Smooth muscle cell (in vitro differentiated cells): ENCODE measurements at regions not wholly inside any gene's neighbourhood (a gene's known extent, or its start where the extent isn't known, plus 50 kb on each side); places are given as distances from the start of the nearest gene placed in this dataset.

Experiments
- DNase-seq: peaks from one replicate; lab custom pipeline; 2025; ENCODE audit not compliant: unreplicated experiment; lab: John Stamatoyannopoulos, UW
- H2AFZ ChIP-seq: fragments of 200-600 bp; sonication (generic); 2 replicates; pipeline ENCODE4 v1.6.0; 2016; ENCODE audit warnings: antibody characterized with exemption, low read depth, mild to moderate bottlenecking
- H3F3A ChIP-seq: fragments of 200-600 bp; sonication (generic); 2 replicates; pipeline ENCODE4 v1.6.0; 2017; ENCODE audit warnings: antibody characterized with exemption, low read depth
- H3K27ac ChIP-seq: fragments of 200-600 bp; sonication (generic); 2 replicates; pipeline ENCODE4 v1.5.1; 2016; ENCODE audit warnings: low read depth, mild to moderate bottlenecking
- H3K27me3 ChIP-seq: fragments of 200-600 bp; sonication (generic); 2 replicates; pipeline ENCODE4 v1.6.1; 2016; ENCODE audit warnings: low read depth, mild to moderate bottlenecking
- H3K36me3 ChIP-seq: fragments of 200-600 bp; sonication (generic); 2 replicates; pipeline ENCODE4 v1.5.1; 2016; ENCODE audit warnings: low read depth
- H3K4me1 ChIP-seq: fragments of 200-600 bp; sonication (generic); 2 replicates; pipeline ENCODE4 v1.5.1; 2016; ENCODE audit warnings: low read depth
- H3K4me2 ChIP-seq: fragments of 200-600 bp; sonication (generic); 2 replicates; pipeline ENCODE4 v1.6.0; 2016; ENCODE audit warnings: mild to moderate bottlenecking
- H3K4me3 ChIP-seq: fragments of 200-600 bp; sonication (generic); 2 replicates; pipeline ENCODE4 v1.5.1; 2016; ENCODE audit warnings: mild to moderate bottlenecking
- H3K79me2 ChIP-seq: fragments of 200-600 bp; sonication (generic); 2 replicates; pipeline ENCODE4 v1.6.0; 2016; ENCODE audit warnings: low read depth, mild to moderate bottlenecking
- H3K9ac ChIP-seq: fragments of 200-600 bp; sonication (generic); 2 replicates; pipeline ENCODE4 v1.6.0; 2016; ENCODE audit warnings: low read depth
- H3K9me3 ChIP-seq: fragments of 200-600 bp; sonication (generic); replicated peaks from 2 replicates; pipeline ENCODE4 v1.5.1; 2016; ENCODE audit warnings: low read depth
- H4K20me1 ChIP-seq: fragments of 200-600 bp; sonication (generic); 2 replicates; pipeline ENCODE4 v1.6.0; 2016; ENCODE audit warnings: low read depth
- CTCF ChIP-seq: fragments of 200-600 bp; sonication (generic); IDR thresholded peaks from 2 replicates; pipeline ENCODE4 v1.5.1; 2017; ENCODE audit warnings: borderline replicate concordance, mild to moderate bottlenecking, antibody characterized with exemption; ENCODE audit not compliant: insufficient read depth, poor library complexity, severe bottlenecking
- WGBS: methylation state at CpG from one replicate; pipeline ENCODE4 v1.1.7; 2016; ENCODE audit warnings: low lambda C conversion rate; 5-methylcytosine and 5-hydroxymethylcytosine counted together

- no peaks in the 10 kb centered on the region for H3K79me2 ChIP-seq
- no peaks in the 10 kb centered on the region for H3F3A ChIP-seq
- H3K9ac ChIP-seq, result no peak overlapping the region
- H3K4me2 ChIP-seq, result no peak overlapping the region
- H3K4me1 ChIP-seq, result no peaks in the 10 kb centered on the region
- no peak for TF ChIP-seq CTCF
- no peaks in the 10 kb centered on the region for H3K27me3 ChIP-seq
- 95% methylated on average over 1 of the region's 1 CpG for WGBS
- H3K27ac ChIP-seq, result no peak overlapping the region
- no peaks in the 10 kb centered on the region for H4K20me1 ChIP-seq
- no peak overlapping the region for H3K4me3 ChIP-seq
- H3K36me3 ChIP-seq, result no peaks in the 10 kb centered on the region
- H3K9me3 ChIP-seq, result no peaks in the 10 kb centered on the region
- H2AFZ ChIP-seq, result no peak overlapping the region
- DNase-seq, result no peak
These were observed 149.2 kb downstream of the DUSP6 start for GRCh38 chr12:89203144-89203543.

GRCh38 chr12:89200217-89200616 lies 152.1 kb downstream of the DUSP6 start:
- no peaks in the 10 kb centered on the region for H3K4me1 ChIP-seq
- no peak for DNase-seq
- no peak overlapping the region for H3K9ac ChIP-seq
- TF ChIP-seq CTCF, result no peak
- H3K27ac ChIP-seq, result no peak overlapping the region
- H3K36me3 ChIP-seq, result no peaks in the 10 kb centered on the region
- no peaks in the 10 kb centered on the region for H3K27me3 ChIP-seq
- no peaks in the 10 kb centered on the region for H4K20me1 ChIP-seq
- no peaks in the 10 kb centered on the region for H3K9me3 ChIP-seq
- no peaks in the 10 kb centered on the region for H3K79me2 ChIP-seq
- H3F3A ChIP-seq, result no peaks in the 10 kb centered on the region
- no peak overlapping the region for H3K4me3 ChIP-seq
- H3K4me2 ChIP-seq, result no peak overlapping the region
- no peak overlapping the region for H2AFZ ChIP-seq

GRCh38 chr12:89195470-89195869 lies 156.8 kb downstream of the DUSP6 start:
- Histone ChIP-seq H3F3A (no peaks in the 10 kb centered on the region), H3K9ac (no peak overlapping the region), H3K79me2 (no peaks in the 10 kb centered on the region), H2AFZ (no peak overlapping the region), H3K36me3 (no peaks in the 10 kb centered on the region), H3K9me3 (no peaks in the 10 kb centered on the region), H4K20me1 (no peaks in the 10 kb centered on the region), H3K4me1 (no peaks in the 10 kb centered on the region), H3K27me3 (no peaks in the 10 kb centered on the region), H3K27ac (no peak overlapping the region), H3K4me2 (no peak overlapping the region), H3K4me3 (no peak overlapping the region)
- WGBS, result 100% methylated on average over 2 of the region's 2 CpGs
- no peak for DNase-seq
- TF ChIP-seq CTCF, result no peak

GRCh38 chr12:89194683-89195082 lies 157.6 kb downstream of the DUSP6 start:
- no peaks in the 10 kb centered on the region for H3K79me2 ChIP-seq
- no peaks in the 10 kb centered on the region for H3K4me1 ChIP-seq
- no peak overlapping the region for H3K4me3 ChIP-seq
- no peaks in the 10 kb centered on the region for H3K36me3 ChIP-seq
- H3K9ac ChIP-seq, result no peak overlapping the region
- WGBS, result 95% methylated on average over 5 of the region's 5 CpGs
- no peak overlapping the region for H3K27ac ChIP-seq
- no peaks in the 10 kb centered on the region for H3K27me3 ChIP-seq
- no peaks in the 10 kb centered on the region for H3F3A ChIP-seq
- no peak for DNase-seq
- no peak for TF ChIP-seq CTCF
- H4K20me1 ChIP-seq, result no peaks in the 10 kb centered on the region
- no peak overlapping the region for H3K4me2 ChIP-seq
- peaks cover 3% of the 10 kb centered on the region for H3K9me3 ChIP-seq
- no peak overlapping the region for H2AFZ ChIP-seq
